IPS-11a (cell line): ENCODE measurements at regions not wholly inside any gene's neighbourhood (a gene's known extent, or its start where the extent isn't known, plus 50 kb on each side); places are given as distances from the start of the nearest gene placed in this dataset.

ENCODE experiments used
- H3K4me3 ChIP-seq: one replicate; pipeline ENCODE4 v1.5.1; 2013; ENCODE audit warnings: low read depth, low read length, control low read depth

GRCh38 chr19:30879225-30879624 lies 470.0 kb downstream of the TSHZ3 start:
- no peak overlapping the region for H3K4me3 ChIP-seq

- no peak overlapping the region for H3K4me3 ChIP-seq
These were observed 470.7 kb downstream of the TSHZ3 start for GRCh38 chr19:30878495-30878894.

DNA sequence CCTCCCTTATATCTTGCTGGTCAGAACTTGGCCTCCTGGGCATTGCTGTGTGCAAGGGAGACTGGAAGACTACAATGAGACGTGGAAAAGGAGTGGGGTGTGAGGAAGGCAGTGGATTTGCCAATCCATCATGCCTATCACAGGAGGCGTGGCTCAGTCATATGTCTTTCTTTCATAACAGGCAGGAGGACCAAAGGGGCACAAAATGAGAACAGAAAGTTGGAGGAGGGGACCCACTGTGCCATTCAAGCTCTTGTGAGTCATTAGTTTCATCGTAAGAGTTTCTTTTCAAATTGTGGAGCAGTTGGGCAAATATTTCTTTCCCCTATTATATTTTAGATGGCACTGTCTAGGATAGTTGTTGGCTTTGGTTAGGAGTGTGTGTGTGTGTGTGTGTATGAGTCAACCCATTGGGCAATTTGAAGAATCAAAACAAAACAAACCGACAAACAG lies 471.5 kb downstream of the TSHZ3 start:
- H3K4me3 ChIP-seq = no peak overlapping the region

- H3K4me3 ChIP-seq = no peak overlapping the region
These were observed 475.5 kb downstream of the TSHZ3 start for GRCh38 chr19:30873691-30874090.

DNA sequence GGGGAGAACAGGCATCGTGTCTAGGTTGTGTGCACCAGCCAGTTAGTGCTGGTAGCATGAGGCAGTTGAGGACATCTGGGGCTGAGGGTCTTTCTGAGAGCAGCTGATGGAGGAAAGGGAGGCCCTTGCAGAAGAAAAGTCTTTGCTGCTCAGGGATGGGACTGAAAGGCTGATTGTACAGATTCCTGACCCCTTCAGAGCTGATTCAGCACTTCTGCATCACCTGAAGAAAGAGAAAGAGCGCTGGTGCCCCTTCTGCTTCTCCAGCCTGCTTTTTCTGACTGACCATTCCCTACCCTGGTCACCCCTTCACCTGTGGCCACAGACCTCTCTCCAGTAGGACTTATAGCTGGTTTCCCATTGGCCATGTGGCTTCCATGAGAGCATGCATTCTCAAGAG lies 476.2 kb downstream of the TSHZ3 start:
- no peak overlapping the region for H3K4me3 ChIP-seq

DNA sequence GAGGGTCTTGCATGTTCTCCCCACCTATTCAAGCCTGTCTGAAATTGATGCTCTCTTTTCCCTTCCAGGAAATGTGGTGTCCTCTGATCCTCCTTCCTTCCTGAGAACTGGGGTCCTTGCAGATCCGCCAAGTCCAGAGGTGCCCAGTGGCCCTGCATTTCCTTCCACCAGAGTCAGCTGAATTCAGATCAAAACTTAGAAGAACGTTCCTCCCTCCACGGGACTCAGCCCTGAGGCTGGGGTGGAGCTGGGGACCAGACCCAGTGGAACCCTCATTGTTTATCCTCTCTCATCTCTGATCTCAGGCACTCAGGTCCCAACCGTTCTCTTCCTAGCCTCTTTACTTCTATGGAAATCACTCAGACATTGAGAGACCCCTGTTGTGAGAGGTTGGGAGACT lies 477.3 kb downstream of the TSHZ3 start:
- no peak overlapping the region for H3K4me3 ChIP-seq

DNA sequence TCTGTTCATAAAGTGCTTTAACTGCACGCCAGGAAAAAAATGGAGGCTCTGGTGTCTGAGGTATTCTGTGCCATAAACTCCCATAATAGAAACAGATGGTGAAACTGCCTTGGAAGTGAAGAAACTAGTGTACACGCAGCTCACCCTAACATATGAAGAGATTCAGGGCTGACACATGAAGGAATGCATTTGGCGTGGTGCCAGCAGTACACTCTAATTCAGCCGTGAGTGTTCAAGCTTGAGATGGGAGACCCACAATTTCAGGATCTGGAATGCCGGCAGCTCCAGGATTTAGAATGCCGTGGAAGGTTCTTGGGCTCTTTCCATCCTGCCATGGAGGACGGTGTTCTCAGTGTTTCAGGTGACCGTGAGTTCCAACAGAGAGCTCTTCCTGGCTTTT lies 478.4 kb downstream of the TSHZ3 start:
- H3K4me3 ChIP-seq = no peak overlapping the region

DNA sequence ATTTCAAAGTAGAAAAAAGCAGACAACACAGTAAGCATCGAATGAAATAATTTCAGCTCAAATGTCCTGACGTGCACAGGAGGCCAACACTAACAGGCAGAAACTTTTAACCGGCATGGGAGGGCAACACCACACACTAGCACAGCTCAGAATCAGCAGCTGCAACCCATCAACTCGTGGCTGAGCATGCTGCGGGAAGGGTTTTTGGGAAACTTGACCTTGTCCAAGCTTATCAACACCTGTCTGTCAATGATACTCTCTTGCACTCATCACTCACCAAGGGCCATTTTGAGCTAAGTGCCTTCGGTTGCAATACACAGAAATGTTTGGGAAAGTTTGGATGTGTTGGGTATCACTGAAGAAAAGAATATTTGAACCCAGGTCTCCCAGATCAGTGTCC lies 483.7 kb downstream of the TSHZ3 start:
- no peak overlapping the region for H3K4me3 ChIP-seq

DNA sequence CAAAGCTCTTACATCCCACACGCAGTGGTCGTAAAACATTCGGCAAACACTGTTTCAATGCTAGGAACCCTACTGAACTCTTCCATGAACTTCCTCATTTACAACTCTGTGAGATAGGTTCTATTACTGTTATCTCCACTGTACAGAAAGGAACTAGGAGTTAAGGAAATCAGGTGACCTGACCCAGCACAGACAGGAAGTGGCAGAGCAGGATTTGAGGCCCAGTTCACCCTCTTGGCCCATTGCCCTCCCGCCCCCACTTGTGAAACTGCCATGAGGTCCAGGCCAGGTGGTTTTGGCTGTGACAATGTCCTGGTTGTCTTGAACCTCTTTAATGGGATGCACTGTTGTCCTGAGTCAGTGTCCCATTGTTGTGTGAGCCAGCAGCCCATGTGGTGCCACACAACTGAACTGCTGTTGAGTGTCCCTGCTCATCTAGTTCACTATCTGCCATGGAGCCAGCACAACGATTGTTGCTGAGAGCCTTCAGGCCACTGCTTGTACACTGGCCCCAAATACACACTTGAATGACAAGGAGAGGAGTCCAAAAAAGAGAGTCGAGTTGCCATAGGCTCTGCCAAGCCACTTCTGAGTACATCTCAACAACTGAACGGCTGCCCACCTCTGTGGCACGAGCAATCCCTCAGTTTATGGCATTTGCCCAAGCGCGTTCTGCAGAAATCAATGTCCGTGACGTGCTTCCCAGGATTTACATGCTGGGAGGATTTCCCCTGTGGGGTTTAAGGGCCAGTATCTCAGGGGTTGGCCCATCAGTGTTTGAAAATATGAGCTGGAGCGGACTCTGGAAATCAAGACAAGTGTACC lies 484.6 kb downstream of the TSHZ3 start:
- H3K4me3 ChIP-seq = no peak overlapping the region

DNA sequence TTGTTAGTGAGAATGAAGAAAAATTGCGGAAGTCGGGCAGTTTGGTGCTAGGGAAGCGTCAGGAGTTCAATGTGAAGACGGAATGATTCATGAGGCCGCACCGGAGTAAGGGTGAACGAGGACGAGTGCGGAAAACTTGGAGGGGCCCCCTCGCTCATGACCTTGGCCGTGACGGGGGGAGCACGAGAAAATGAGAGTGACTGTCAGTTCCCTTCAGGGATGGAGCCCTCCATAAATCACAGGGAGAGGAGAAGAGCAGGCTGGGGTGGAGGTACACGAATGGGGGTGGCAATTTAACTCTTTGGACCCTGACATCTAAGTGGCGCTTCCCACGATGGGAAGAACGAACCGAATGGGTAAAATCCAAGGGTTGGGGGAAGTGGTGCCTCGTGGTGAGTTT lies 486.4 kb downstream of the TSHZ3 start:
- H3K4me3 ChIP-seq = no peak overlapping the region

DNA sequence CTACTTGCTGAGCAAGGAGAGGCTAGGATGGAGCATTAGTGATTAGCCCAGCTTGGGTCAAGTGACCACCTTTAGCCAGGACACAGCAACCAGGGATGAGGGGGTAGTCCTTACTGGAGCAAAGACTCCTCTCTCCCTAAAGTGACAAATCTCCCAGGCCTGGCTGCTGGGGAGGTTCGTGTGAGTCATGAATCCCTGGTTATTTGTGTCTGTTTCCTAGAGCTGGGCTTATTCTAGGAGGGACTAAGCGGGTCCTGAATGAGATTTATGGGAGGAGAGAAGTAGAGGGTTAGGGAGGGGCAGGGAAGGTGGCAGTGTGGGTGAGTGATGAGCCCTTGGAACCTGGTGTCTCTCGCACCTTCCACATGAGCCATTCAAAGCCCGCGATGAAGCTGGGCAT lies 487.3 kb downstream of the TSHZ3 start:
- H3K4me3 ChIP-seq = no peak overlapping the region

DNA sequence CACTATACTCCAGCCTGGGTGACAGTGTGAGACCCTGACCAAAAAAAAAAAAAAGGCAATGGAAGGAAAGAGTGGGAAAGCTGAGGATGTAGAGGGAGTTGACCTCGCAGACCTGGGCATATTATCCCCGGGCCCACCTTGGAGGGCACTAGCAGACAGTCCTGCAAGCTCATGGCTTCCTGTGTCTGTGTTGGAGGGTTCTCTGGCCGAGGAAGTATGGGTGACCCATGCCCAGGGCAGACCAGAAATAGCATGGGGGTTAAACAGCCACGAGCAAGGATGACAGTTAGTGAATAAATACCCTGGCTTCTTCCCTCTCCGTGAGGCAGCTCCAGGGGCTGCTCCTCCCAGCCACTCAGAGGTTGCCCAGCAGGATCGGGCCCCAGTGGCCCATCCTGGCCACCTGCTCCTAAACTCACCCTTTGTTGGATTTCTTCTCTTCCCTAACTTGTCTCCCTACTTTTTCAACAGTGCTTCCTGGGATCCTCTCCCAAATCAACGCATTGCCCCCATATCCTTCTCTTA lies 485.8 kb downstream of the ZNF536 start:
- H3K4me3 ChIP-seq = no peak overlapping the region

DNA sequence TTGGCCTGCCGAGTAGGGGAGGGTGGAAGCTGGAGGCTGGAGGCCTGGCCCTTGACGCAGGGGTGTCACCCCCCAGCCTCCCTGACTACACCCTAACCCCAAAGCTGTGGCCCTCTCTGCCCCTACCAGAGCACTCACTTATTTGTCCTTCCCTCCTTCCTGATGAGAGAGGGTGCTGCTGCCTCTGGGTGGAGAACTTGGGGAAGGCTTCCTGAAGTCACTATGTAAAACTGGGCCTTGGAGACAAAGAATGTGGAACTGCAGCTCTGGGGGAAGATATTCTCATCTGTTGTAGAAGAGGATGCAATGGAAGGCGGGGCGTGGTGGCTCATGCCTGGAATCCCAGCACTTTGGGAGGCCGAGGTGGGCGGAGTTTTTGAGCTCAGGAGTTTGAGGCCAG lies 485.2 kb downstream of the ZNF536 start:
- H3K4me3 ChIP-seq = no peak overlapping the region

- H3K4me3 ChIP-seq = no peak overlapping the region
These were observed 484.6 kb downstream of the ZNF536 start for GRCh38 chr19:30856786-30857185.

GRCh38 chr19:30856376-30856775 lies 484.2 kb downstream of the ZNF536 start:
- no peak overlapping the region for H3K4me3 ChIP-seq

DNA sequence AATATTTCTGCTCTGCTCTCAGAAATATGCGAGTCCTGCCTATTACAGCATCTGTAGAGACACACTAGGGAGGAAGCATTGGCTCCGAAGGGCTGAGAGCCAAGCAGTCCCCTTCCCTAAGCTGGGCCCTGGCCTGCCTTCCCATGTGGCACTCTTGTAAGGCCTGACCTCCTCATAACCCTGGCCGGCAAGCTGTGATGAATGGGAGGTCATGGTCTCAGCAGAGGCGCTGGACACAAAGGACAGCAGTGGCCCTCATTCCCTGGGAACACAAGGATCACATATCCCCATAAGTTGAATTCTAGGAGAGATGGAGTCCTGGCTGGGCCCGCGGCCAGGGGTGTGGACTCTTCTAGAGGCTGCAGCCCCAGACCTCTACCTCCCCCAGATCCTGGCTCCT lies 483.3 kb downstream of the ZNF536 start:
- H3K4me3 ChIP-seq = no peak overlapping the region

- H3K4me3 ChIP-seq = no peak overlapping the region
These were observed 482.5 kb downstream of the ZNF536 start for GRCh38 chr19:30854661-30855060.

DNA sequence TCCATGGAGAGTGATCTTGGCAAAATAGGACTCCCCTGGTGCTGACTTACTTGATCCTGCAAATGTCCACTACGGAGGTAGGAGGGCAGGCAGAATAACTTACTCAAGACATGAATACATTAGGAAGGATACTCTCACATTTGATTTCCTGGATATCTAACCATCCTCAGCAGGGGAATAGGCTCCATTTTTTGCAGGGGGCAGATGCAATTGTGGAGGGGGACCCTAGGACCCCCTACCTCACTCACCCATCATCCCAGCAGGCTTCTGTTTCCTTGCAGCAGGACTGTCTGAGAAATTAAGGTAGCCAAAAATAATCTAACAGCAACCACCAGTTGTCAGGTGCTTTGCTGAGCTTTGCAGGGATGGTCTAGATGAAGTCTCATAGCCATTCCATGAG lies 482.0 kb downstream of the ZNF536 start:
- no peak overlapping the region for H3K4me3 ChIP-seq

GRCh38 chr19:30853036-30853435 lies 480.9 kb downstream of the ZNF536 start:
- no peak overlapping the region for H3K4me3 ChIP-seq

- H3K4me3 ChIP-seq = no peak overlapping the region
These were observed 480.0 kb downstream of the ZNF536 start for GRCh38 chr19:30852168-30852567.

GRCh38 chr19:30851646-30852045 lies 479.5 kb downstream of the ZNF536 start:
- no peak overlapping the region for H3K4me3 ChIP-seq

GRCh38 chr19:30848636-30849425 lies 476.6 kb downstream of the ZNF536 start:
- no peak overlapping the region for H3K4me3 ChIP-seq
